H1 (cell line): ENCODE measurements at regions not wholly inside any gene's neighbourhood (a gene's known extent, or its start where the extent isn't known, plus 50 kb on each side); places are given as distances from the start of the nearest gene placed in this dataset.

Source experiments
- CHD7 ChIP-seq: fragments of 300-600 bp; sonication (generic); IDR thresholded peaks from 2 replicates; pipeline ENCODE4 v1.7.1; 2012; ENCODE audit warnings: low read length, moderate library complexity, mild to moderate bottlenecking, inconsistent platforms; ENCODE audit not compliant: insufficient replicate concordance
- EP300 ChIP-seq, 2 experiments: IDR thresholded peaks; 1 replicate in 1 of 2; 2 replicates in 1 of 2; pipeline ENCODE4 v1.6.1; 2011 to 2012; ENCODE audit warnings: low read depth in 2 of 2, low read length in 2 of 2, mild to moderate bottlenecking in 2 of 2, borderline replicate concordance in 1 of 2, inconsistent platforms in 1 of 2, moderate library complexity in 1 of 2
- HDAC6 ChIP-seq: IDR thresholded peaks from one replicate; pipeline ENCODE4 v1.7.1; 2012; ENCODE audit warnings: low read depth, mild to moderate bottlenecking, inconsistent platforms, low read length, moderate library complexity
- RBBP5 ChIP-seq: IDR thresholded peaks from 2 replicates; pipeline ENCODE4 v1.7.1; 2012; ENCODE audit warnings: low read depth, mild to moderate bottlenecking, inconsistent platforms, low read length, moderate library complexity, borderline replicate concordance
- SRF ChIP-seq: IDR thresholded peaks from 2 replicates; pipeline ENCODE4 v1.6.1; 2011; ENCODE audit warnings: mild to moderate bottlenecking, low read depth, low read length, moderate library complexity

GRCh38 chr2:149996901-149997300 is 409.3 kb upstream of the MMADHC start (continued):
- TF ChIP-seq CHD7 (no peak), SRF (no peak), EP300 (IDR thresholded peaks at IDR 0.05; ENCODE audit: borderline replicate concordance in 1 of 2, low read depth in 2 of 2, low read length in 2 of 2) (no peak), RBBP5 (no peak), HDAC6 (no peak)
- TF ChIP-seq, all 59 proteins: peak for 0
